ENCODE measurements at regions not wholly inside any gene's neighbourhood (a gene's known extent, or its start where the extent isn't known, plus 50 kb on each side); places are given as distances from the start of the nearest gene placed in this dataset.

GRCh38 chr13:44249431-44249836 lies 124.2 kb upstream of the SERP2 start (continued):
- TF ChIP-seq SP1 (IDR thresholded peaks at IDR 0.05; ENCODE audit: low read depth, low read length) (no peak), CBX5 (IDR thresholded peaks at IDR 0.05; ENCODE audit: low read depth, low read length) (no peak), EP300 (IDR thresholded peaks at IDR 0.05; ENCODE audit: borderline replicate concordance in 1 of 2, low read depth in 2 of 2, low read length in 2 of 2) (no peak), POLR2AphosphoS5 (IDR thresholded peaks at IDR 0.05; ENCODE audit: low read depth, low read length) (no peak)
- TF ChIP-seq, protein P1, sequence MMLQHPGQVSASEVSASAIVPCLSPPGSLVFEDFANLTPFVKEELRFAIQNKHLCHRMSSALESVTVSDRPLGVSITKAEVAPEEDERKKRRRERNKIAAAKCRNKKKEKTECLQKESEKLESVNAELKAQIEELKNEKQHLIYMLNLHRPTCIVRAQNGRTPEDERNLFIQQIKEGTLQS (IDR thresholded peaks at IDR 0.05; ENCODE audit: insufficient read depth, low read depth, low read length) = no peak
